Keratinocyte (primary cell): ENCODE measurements at regions not wholly inside any gene's neighbourhood (a gene's known extent, or its start where the extent isn't known, plus 50 kb on each side); places are given as distances from the start of the nearest gene placed in this dataset.

ENCODE experiments used
- DNase-seq: peaks from one replicate; pipeline ENCODE4 v3.0.0-alpha.2; 2011; ENCODE audit warnings: low read depth, missing footprints, low spot score
- FAIRE-seq: peaks from 2 replicates; lab custom pipeline; 2011; peaks lifted over from hg19 to GRCh38; lab: Jason Lieb, UNC
- H2AFZ ChIP-seq: 2 replicates; pipeline ENCODE4 v1.6.0; 2012; ENCODE audit warnings: low read length, control low read depth, inconsistent platforms; ENCODE audit not compliant: control insufficient read depth
- H3K27ac ChIP-seq: 2 replicates; pipeline ENCODE4 v1.5.1; 2011; ENCODE audit warnings: low read length; ENCODE audit not compliant: control insufficient read depth, insufficient read depth
- H3K27me3 ChIP-seq: 3 replicates; pipeline ENCODE4 v1.6.0; 2011; ENCODE audit warnings: low read length; ENCODE audit not compliant: control insufficient read depth, insufficient read depth; ENCODE audit errors: extremely low read depth
- H3K36me3 ChIP-seq, 2 experiments: 2 replicates in 1 of 2; 3 replicates in 1 of 2; pipeline ENCODE4 v1.5.1; 2011; ENCODE audit warnings: low read length in 2 of 2, mild to moderate bottlenecking in 1 of 2; ENCODE audit not compliant: control insufficient read depth in 2 of 2, insufficient read depth in 2 of 2; ENCODE audit errors: extremely low read depth in 1 of 2
- H3K4me1 ChIP-seq: 3 replicates; pipeline ENCODE4 v1.5.1; 2011; ENCODE audit warnings: low read length; ENCODE audit not compliant: control insufficient read depth, insufficient read depth; ENCODE audit errors: extremely low read depth
- H3K4me2 ChIP-seq: 3 replicates; pipeline ENCODE4 v1.6.0; 2011; ENCODE audit warnings: low read depth, low read length; ENCODE audit not compliant: control insufficient read depth, insufficient read depth; ENCODE audit errors: extremely low read depth
- H3K4me3 ChIP-seq, 3 experiments: fragments of 200-600 bp in 1 of 3; sonication (generic) in 1 of 3; 2 replicates in 2 of 3; 3 replicates in 1 of 3; pipeline ENCODE4 v1.5.1; 2011 to 2016; ENCODE audit warnings: low read length in 3 of 3, mild to moderate bottlenecking in 3 of 3, control low read depth in 2 of 3, inconsistent platforms in 1 of 3, low read depth in 1 of 3, mixed read lengths in 1 of 3, mixed run types in 1 of 3, moderate library complexity in 1 of 3; ENCODE audit not compliant: control insufficient read depth in 2 of 3, insufficient read depth in 2 of 3; ENCODE audit errors: extremely low read depth in 1 of 3
- H3K79me2 ChIP-seq: 2 replicates; pipeline ENCODE4 v1.6.0; 2012; ENCODE audit warnings: low read length; ENCODE audit not compliant: control insufficient read depth, insufficient read depth
- H3K9ac ChIP-seq: 3 replicates; pipeline ENCODE4 v1.6.0; 2011; ENCODE audit warnings: low read length; ENCODE audit not compliant: control insufficient read depth, insufficient read depth; ENCODE audit errors: extremely low read depth
- H3K9me1 ChIP-seq: 3 replicates; pipeline ENCODE4 v1.6.0; 2011; ENCODE audit warnings: low read length; ENCODE audit not compliant: control insufficient read depth, insufficient read depth; ENCODE audit errors: extremely low read depth
- H3K9me3 ChIP-seq: 2 replicates; pipeline ENCODE4 v1.5.1; 2012; ENCODE audit warnings: low read depth, low read length; ENCODE audit not compliant: control insufficient read depth
- H4K20me1 ChIP-seq: 3 replicates; pipeline ENCODE4 v1.6.0; 2011; ENCODE audit warnings: low read length; ENCODE audit not compliant: control insufficient read depth, insufficient read depth; ENCODE audit errors: extremely low read depth
- EZH2 ChIP-seq: IDR thresholded peaks from one replicate; pipeline ENCODE4 v1.6.1; 2012; ENCODE audit warnings: inconsistent platforms, mild to moderate bottlenecking, low read length, moderate library complexity
- dilution Hi-C: fragments of 300-500 bp; cut with MboI; formaldehyde crosslinking; loops from one replicate; pipeline ENCODE4 v1.7.0; 2020; ENCODE audit warnings: low sequenced_read_pairs; ENCODE audit not compliant: extremely low pct_ligation_motif_present
- TF ChIP-seq, protein P1 (sequence below), 3 experiments: IDR thresholded peaks in 1 of 3; conservative IDR thresholded peaks in 1 of 3; optimal IDR thresholded peaks in 1 of 3; 2 replicates in 2 of 3; 3 replicates in 1 of 3; pipeline versions ENCODE3 to v1.5.1; 2011; ENCODE audit warnings: low read length in 3 of 3, mild to moderate bottlenecking in 3 of 3, moderate library complexity in 2 of 3, control low read depth in 1 of 3, inconsistent platforms in 1 of 3; ENCODE audit not compliant: insufficient read depth in 2 of 3; ENCODE audit errors: extremely low read depth in 1 of 3

DNA sequence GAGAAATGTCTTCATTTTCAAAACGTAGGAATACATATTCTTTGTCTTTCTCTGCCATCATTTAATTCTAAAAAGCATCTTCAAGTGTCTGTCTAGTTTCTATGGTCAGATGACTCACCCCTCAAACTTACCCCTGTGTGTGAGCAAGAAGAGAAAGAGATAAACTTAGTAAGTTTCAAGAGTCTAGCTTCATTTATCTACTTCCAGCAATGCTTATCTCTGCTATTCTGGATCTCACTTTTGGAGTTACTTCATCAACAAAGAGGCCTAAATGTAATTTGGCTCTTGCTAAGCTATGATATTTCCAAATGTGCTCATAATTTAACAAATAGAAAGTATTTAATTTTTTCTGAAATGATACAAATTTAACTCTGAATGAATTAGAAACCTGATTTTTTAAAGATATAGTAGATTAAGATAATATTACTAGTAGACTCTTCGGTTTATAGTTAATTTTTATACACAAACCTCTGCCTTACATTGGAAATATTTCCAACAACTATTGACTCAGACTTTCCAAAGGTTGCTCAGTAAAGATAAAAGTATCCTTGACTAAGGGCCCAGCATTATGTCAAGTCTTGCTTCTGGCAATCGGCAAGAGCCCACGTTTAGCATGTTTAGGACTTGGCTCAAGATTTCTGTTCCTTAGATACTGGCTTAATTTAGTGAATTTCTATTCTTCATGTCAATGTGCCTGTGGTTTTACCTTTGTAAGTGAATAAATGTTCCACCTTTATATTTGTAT is 1511.0 kb upstream of the SLC10A2 start:
- Histone ChIP-seq H3K79me2 (no peaks in the 10 kb centered on the region), H3K9ac (no peak overlapping the region), H3K4me3 (no peak overlapping the region), H2AFZ (no peak overlapping the region), H3K4me1 (no peaks in the 10 kb centered on the region), H3K27me3 (no peaks in the 10 kb centered on the region), H3K9me3 (no peaks in the 10 kb centered on the region), H3K27ac (no peak overlapping the region), H3K9me1 (no peaks in the 10 kb centered on the region), H3K36me3 (no peaks in the 10 kb centered on the region), H4K20me1 (no peaks in the 10 kb centered on the region), H3K4me2 (no peak overlapping the region)
- no peak for DNase-seq
- TF ChIP-seq EZH2, result no peak
- TF ChIP-seq, protein P1, sequence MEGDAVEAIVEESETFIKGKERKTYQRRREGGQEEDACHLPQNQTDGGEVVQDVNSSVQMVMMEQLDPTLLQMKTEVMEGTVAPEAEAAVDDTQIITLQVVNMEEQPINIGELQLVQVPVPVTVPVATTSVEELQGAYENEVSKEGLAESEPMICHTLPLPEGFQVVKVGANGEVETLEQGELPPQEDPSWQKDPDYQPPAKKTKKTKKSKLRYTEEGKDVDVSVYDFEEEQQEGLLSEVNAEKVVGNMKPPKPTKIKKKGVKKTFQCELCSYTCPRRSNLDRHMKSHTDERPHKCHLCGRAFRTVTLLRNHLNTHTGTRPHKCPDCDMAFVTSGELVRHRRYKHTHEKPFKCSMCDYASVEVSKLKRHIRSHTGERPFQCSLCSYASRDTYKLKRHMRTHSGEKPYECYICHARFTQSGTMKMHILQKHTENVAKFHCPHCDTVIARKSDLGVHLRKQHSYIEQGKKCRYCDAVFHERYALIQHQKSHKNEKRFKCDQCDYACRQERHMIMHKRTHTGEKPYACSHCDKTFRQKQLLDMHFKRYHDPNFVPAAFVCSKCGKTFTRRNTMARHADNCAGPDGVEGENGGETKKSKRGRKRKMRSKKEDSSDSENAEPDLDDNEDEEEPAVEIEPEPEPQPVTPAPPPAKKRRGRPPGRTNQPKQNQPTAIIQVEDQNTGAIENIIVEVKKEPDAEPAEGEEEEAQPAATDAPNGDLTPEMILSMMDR (optimal IDR thresholded peaks at IDR 0.05 in 1 of 3, IDR thresholded peaks at IDR 0.05 in 1 of 3, conservative IDR thresholded peaks at IDR 0.05 in 1 of 3; ENCODE audit: extremely low read depth in 1 of 3, insufficient read depth in 2 of 3, low read length in 3 of 3), result no peak
- no peak for FAIRE-seq
- dilution Hi-C loops, result no loop called here

DNA sequence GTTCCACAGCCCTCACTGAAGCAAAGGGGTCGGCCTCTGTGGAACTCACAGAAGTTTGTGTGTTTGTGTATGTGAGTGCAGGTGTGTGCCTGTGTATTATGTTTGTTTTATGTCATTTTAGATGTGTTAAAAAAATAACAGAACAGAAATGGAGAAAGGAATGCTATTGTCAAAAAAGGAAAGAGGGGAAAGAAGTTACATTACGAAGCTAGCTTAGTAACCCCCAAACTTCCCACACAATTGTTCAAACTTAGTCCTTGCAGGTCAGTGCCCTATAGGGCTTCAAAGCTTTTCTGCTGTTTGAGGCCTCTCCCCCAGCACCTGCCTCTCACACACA is 1505.6 kb upstream of the SLC10A2 start:
- Histone ChIP-seq H3K4me2 (no peak overlapping the region), H3K9me1 (no peaks in the 10 kb centered on the region), H3K4me1 (peaks cover 5% of the 10 kb centered on the region), H3K27ac (no peak overlapping the region), H3K9me3 (no peaks in the 10 kb centered on the region), H3K4me3 (no peak overlapping the region), H3K27me3 (no peaks in the 10 kb centered on the region), H2AFZ (no peak overlapping the region), H3K79me2 (no peaks in the 10 kb centered on the region), H3K9ac (no peak overlapping the region), H3K36me3 (no peaks in the 10 kb centered on the region), H4K20me1 (no peaks in the 10 kb centered on the region)
- dilution Hi-C loops, result no loop called here
- no peak for FAIRE-seq
- DNase-seq, result no peak
- TF ChIP-seq EZH2, result no peak
- TF ChIP-seq, protein P1 (optimal IDR thresholded peaks at IDR 0.05 in 1 of 3, IDR thresholded peaks at IDR 0.05 in 1 of 3, conservative IDR thresholded peaks at IDR 0.05 in 1 of 3; ENCODE audit: extremely low read depth in 1 of 3, insufficient read depth in 2 of 3, low read length in 3 of 3), result no peak
